ENCODE measurements at regions not wholly inside any gene's neighbourhood (a gene's known extent, or its start where the extent isn't known, plus 50 kb on each side); places are given as distances from the start of the nearest gene placed in this dataset.

DNA sequence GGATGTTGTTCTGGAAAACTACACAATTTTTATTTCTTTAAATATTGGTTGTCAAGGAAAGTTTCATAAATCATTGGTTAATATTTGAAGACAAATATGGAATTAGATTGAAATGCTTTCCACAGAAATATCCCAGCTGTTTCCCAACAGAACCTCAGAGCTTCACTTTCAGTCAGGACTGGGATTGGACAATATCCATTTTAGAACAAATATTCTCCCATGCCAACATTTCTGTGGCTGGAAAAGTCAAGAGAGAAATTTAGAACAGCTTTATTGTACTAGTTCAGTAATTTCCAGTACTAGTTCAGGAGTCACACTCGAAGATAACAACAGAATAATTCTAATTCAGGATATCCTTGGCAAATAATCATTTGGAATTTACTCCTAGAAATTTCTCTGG is 116.1 kb upstream of the TUT7 start:
- in situ Hi-C loops (cut with HindIII; ENCODE audit: low pct_ligation_motif_present, low sequenced_read_pairs) = no loop called here

GRCh38 chr9:86469476-86470250 is 115.5 kb upstream of the TUT7 start:
- no peak for DNase-seq
- in situ Hi-C loops (cut with HindIII; ENCODE audit: low pct_ligation_motif_present, low sequenced_read_pairs) = no loop called here

More for the DNA sequence above, 116.1 kb upstream of the TUT7 start:
- no peak overlapping the region for H3K4me3 ChIP-seq (ENCODE audit: low read depth, low read length)
- no peaks in the 10 kb centered on the region for H3K27me3 ChIP-seq (replicated peaks)
- H3K36me3 ChIP-seq (replicated peaks) = no peaks in the 10 kb centered on the region
- H3K27ac ChIP-seq = no peak overlapping the region
- DNase-seq = no peak
- TF ChIP-seq, protein P1, sequence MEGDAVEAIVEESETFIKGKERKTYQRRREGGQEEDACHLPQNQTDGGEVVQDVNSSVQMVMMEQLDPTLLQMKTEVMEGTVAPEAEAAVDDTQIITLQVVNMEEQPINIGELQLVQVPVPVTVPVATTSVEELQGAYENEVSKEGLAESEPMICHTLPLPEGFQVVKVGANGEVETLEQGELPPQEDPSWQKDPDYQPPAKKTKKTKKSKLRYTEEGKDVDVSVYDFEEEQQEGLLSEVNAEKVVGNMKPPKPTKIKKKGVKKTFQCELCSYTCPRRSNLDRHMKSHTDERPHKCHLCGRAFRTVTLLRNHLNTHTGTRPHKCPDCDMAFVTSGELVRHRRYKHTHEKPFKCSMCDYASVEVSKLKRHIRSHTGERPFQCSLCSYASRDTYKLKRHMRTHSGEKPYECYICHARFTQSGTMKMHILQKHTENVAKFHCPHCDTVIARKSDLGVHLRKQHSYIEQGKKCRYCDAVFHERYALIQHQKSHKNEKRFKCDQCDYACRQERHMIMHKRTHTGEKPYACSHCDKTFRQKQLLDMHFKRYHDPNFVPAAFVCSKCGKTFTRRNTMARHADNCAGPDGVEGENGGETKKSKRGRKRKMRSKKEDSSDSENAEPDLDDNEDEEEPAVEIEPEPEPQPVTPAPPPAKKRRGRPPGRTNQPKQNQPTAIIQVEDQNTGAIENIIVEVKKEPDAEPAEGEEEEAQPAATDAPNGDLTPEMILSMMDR (IDR thresholded peaks at IDR 0.05; ENCODE audit: low read depth, low read length, missing control alignments) = no peak

GRCh38 chr9:86464242-86464641 is 110.0 kb upstream of the TUT7 start:
- in situ Hi-C loops (cut with HindIII; ENCODE audit: low pct_ligation_motif_present, low sequenced_read_pairs) = no loop called here
- no peak overlapping the region for H3K27ac ChIP-seq
- TF ChIP-seq, protein P1 (IDR thresholded peaks at IDR 0.05; ENCODE audit: low read depth, low read length, missing control alignments) = no peak
- no peaks in the 10 kb centered on the region for H3K27me3 ChIP-seq (replicated peaks)
- H3K4me3 ChIP-seq (ENCODE audit: low read depth, low read length) = no peak overlapping the region
- no peaks in the 10 kb centered on the region for H3K36me3 ChIP-seq (replicated peaks)
- no peak for DNase-seq

More at GRCh38 chr9:86469476-86470250, 115.5 kb upstream of the TUT7 start:
- H3K27me3 ChIP-seq (replicated peaks) = no peaks in the 10 kb centered on the region
- H3K36me3 ChIP-seq (replicated peaks) = no peaks in the 10 kb centered on the region
- TF ChIP-seq, protein P1 (IDR thresholded peaks at IDR 0.05; ENCODE audit: low read depth, low read length, missing control alignments) = no peak
- no peak overlapping the region for H3K4me3 ChIP-seq (ENCODE audit: low read depth, low read length)
- H3K27ac ChIP-seq = no peak overlapping the region

- in situ Hi-C loops (cut with HindIII; ENCODE audit: low pct_ligation_motif_present, low sequenced_read_pairs) = no loop called here
- no peak for DNase-seq
- Histone ChIP-seq H3K27me3 (replicated peaks) (no peaks in the 10 kb centered on the region), H3K36me3 (replicated peaks) (no peaks in the 10 kb centered on the region), H3K27ac (no peak overlapping the region), H3K4me3 (ENCODE audit: low read depth, low read length) (no peak overlapping the region)
- TF ChIP-seq, protein P1 (IDR thresholded peaks at IDR 0.05; ENCODE audit: low read depth, low read length, missing control alignments) = no peak
Observed at GRCh38 chr9:86460216-86461002, 106.2 kb upstream of the TUT7 start.

- TF ChIP-seq, protein P1 (IDR thresholded peaks at IDR 0.05; ENCODE audit: low read depth, low read length, missing control alignments) = no peak
- no peak overlapping the region for H3K27ac ChIP-seq
- H3K36me3 ChIP-seq (replicated peaks) = no peaks in the 10 kb centered on the region
- in situ Hi-C loops (cut with HindIII; ENCODE audit: low pct_ligation_motif_present, low sequenced_read_pairs) = no loop called here
- H3K27me3 ChIP-seq (replicated peaks) = no peaks in the 10 kb centered on the region
- no peak overlapping the region for H3K4me3 ChIP-seq (ENCODE audit: low read depth, low read length)
- no peak for DNase-seq
Observed at GRCh38 chr9:86459599-86460155, 105.5 kb upstream of the TUT7 start.
